C4-2B (cell line): ENCODE measurements at regions not wholly inside any gene's neighbourhood (a gene's known extent, or its start where the extent isn't known, plus 50 kb on each side); places are given as distances from the start of the nearest gene placed in this dataset.

Experiments
- ZFX ChIP-seq: fragments of 450-650 bp; IDR thresholded peaks from 2 replicates; pipeline ENCODE4 v1.6.1; 2017
- TF ChIP-seq, protein P1 (sequence below): fragments of 450-650 bp; conservative IDR thresholded peaks from 2 replicates; pipeline ENCODE4 v1.5.1; 2017; ENCODE audit warnings: mild to moderate bottlenecking

DNA sequence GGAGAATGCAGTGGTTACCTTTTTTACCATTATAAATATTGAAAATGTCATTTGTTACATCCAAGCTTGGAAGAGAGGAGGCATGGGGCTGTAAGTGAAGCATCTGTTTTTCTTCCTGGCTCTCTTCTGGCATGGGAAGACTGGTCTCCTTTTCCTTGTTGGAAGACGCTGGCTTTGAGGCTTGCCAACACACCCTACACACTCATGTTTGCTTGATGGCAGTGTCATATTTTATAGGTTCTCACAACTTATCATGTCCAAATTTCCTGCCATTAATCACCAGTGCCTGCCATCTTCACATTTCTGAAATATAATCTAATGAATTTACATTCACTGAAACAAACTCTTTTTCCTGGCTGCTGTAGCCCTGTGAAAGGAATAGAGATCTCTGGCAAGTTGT is 252.9 kb downstream of the MAN2A1 start:
- TF ChIP-seq, protein P1, sequence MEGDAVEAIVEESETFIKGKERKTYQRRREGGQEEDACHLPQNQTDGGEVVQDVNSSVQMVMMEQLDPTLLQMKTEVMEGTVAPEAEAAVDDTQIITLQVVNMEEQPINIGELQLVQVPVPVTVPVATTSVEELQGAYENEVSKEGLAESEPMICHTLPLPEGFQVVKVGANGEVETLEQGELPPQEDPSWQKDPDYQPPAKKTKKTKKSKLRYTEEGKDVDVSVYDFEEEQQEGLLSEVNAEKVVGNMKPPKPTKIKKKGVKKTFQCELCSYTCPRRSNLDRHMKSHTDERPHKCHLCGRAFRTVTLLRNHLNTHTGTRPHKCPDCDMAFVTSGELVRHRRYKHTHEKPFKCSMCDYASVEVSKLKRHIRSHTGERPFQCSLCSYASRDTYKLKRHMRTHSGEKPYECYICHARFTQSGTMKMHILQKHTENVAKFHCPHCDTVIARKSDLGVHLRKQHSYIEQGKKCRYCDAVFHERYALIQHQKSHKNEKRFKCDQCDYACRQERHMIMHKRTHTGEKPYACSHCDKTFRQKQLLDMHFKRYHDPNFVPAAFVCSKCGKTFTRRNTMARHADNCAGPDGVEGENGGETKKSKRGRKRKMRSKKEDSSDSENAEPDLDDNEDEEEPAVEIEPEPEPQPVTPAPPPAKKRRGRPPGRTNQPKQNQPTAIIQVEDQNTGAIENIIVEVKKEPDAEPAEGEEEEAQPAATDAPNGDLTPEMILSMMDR = no peak
- TF ChIP-seq ZFX = no peak
